Esophagus muscularis mucosa (tissue), 3 donors: ENCODE measurements at regions not wholly inside any gene's neighbourhood (a gene's known extent, or its start where the extent isn't known, plus 50 kb on each side); places are given as distances from the start of the nearest gene placed in this dataset.

Experiments used
- CTCF ChIP-seq, 3 experiments: fragments of 200-600 bp in 2 of 3; fragments of 450-650 bp in 1 of 3; sonication (generic) in 2 of 3; IDR thresholded peaks; one replicate each; pipeline ENCODE4 v1.5.1; 2017 to 2019; ENCODE audit warnings: antibody characterized with exemption in 3 of 3, mild to moderate bottlenecking in 2 of 3, moderate library complexity in 1 of 3
- EP300 ChIP-seq: sonication (generic); formaldehyde crosslinking; IDR thresholded peaks from one replicate; pipeline ENCODE4 v1.6.1; 2017; ENCODE audit warnings: antibody characterized with exemption

GRCh38 chrX:12007881-12008280 is 130.4 kb upstream of the FRMPD4 start:
- TF ChIP-seq CTCF (IDR thresholded peaks at IDR 0.05) (no peak), EP300 (no peak)
